ENCODE measurements at regions not wholly inside any gene's neighbourhood (a gene's known extent, or its start where the extent isn't known, plus 50 kb on each side); places are given as distances from the start of the nearest gene placed in this dataset.

DNA sequence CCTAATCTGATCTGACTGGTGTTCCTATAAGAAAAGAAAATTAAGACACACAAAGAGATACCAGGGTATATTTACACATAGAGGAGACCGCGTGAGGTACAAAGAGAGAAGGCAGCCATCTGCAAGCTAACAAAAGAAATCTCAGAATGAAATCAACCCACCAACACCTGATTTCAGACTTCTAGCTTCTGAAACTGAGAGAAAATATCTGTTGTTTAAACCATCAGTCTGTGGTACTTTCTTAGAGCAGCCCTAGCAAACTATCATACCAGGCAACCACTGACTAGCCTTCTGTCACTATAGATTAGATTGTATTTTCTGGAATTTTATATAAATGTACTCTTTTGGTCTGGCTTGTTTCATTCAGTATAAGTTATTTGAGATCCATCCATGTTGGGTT is 779.3 kb upstream of the ACO1 start:
- ChIA-PET POLR2A (no interaction called here), CTCF (no interaction called here)
- Histone ChIP-seq H3K36me3 (ENCODE audit: control insufficient read depth in 2 of 2, insufficient read depth in 1 of 2, low read length in 2 of 2) (no peaks in the 10 kb centered on the region), H3K9me3 (ENCODE audit: control insufficient read depth, insufficient read depth, low read depth, low read length) (no peaks in the 10 kb centered on the region), H3K4me3 (ENCODE audit: low read depth, low read length) (no peak overlapping the region), H3K4me1 (ENCODE audit: control insufficient read depth, insufficient read depth, low read length) (no peaks in the 10 kb centered on the region), H3K27ac (ENCODE audit: extremely low read depth, low read depth, low read length) (no peak overlapping the region)
- TF ChIP-seq ZNF549 (tag by site-specific recombination; IDR thresholded peaks at IDR 0.05): no peak
- TF ChIP-seq, protein P1, sequence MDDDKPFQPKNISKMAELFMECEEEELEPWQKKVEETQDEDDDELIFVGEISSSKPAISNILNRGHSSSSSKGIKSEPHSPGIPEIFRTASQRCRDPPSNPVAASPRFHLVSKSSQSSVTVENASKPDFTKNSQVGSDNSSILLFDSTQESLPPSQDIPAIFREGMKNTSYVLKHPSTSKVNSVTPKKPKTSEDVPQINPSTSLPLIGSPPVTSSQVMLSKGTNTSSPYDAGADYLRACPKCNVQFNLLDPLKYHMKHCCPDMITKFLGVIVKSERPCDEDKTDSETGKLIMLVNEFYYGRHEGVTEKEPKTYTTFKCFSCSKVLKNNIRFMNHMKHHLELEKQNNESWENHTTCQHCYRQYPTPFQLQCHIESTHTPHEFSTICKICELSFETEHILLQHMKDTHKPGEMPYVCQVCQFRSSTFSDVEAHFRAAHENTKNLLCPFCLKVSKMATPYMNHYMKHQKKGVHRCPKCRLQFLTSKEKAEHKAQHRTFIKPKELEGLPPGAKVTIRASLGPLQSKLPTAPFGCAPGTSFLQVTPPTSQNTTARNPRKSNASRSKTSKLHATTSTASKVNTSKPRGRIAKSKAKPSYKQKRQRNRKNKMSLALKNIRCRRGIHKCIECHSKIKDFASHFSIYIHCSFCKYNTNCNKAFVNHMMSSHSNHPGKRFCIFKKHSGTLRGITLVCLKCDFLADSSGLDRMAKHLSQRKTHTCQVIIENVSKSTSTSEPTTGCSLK (tag by site-specific recombination; IDR thresholded peaks at IDR 0.05): no peak
- no peak for TF ChIP-seq ZNF211 (tag by site-specific recombination; IDR thresholded peaks at IDR 0.05; ENCODE audit: low read depth)
- no peak for TF ChIP-seq ZNF157 (tag by site-specific recombination; IDR thresholded peaks at IDR 0.05)
- TF ChIP-seq, protein P2, sequence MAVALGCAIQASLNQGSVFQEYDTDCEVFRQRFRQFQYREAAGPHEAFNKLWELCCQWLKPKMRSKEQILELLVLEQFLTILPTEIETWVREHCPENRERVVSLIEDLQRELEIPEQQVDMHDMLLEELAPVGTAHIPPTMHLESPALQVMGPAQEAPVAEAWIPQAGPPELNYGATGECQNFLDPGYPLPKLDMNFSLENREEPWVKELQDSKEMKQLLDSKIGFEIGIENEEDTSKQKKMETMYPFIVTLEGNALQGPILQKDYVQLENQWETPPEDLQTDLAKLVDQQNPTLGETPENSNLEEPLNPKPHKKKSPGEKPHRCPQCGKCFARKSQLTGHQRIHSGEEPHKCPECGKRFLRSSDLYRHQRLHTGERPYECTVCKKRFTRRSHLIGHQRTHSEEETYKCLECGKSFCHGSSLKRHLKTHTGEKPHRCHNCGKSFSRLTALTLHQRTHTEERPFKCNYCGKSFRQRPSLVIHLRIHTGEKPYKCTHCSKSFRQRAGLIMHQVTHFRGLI (tag by site-specific recombination; IDR thresholded peaks at IDR 0.05): no peak
- TF ChIP-seq ZFHX2 (tag by site-specific recombination; conservative IDR thresholded peaks at IDR 0.05): no peak
- no peak for TF ChIP-seq MYNN (tag by site-specific recombination; IDR thresholded peaks at IDR 0.05; ENCODE audit: borderline replicate concordance)
- no peak for TF ChIP-seq ZFP3 (tag by site-specific recombination; IDR thresholded peaks at IDR 0.05; ENCODE audit: low read depth)
- no peak for TF ChIP-seq ZNF777 (tag by site-specific recombination; IDR thresholded peaks at IDR 0.05; ENCODE audit: borderline replicate concordance)

GRCh38 chr9:31606678-31607077 is 777.8 kb upstream of the ACO1 start:
- ChIA-PET CTCF (no interaction called here), POLR2A (no interaction called here)
- Histone ChIP-seq H3K4me1 (ENCODE audit: control insufficient read depth, insufficient read depth, low read length) (no peaks in the 10 kb centered on the region), H3K27ac (ENCODE audit: extremely low read depth, low read depth, low read length) (no peak overlapping the region), H3K9me3 (ENCODE audit: control insufficient read depth, insufficient read depth, low read depth, low read length) (no peaks in the 10 kb centered on the region), H3K36me3 (ENCODE audit: control insufficient read depth in 2 of 2, insufficient read depth in 1 of 2, low read length in 2 of 2) (no peaks in the 10 kb centered on the region), H3K4me3 (ENCODE audit: low read depth, low read length) (no peak overlapping the region)
- no peak for TF ChIP-seq ZNF366 (tag by site-specific recombination; conservative IDR thresholded peaks at IDR 0.05)
- TF ChIP-seq, protein P3, sequence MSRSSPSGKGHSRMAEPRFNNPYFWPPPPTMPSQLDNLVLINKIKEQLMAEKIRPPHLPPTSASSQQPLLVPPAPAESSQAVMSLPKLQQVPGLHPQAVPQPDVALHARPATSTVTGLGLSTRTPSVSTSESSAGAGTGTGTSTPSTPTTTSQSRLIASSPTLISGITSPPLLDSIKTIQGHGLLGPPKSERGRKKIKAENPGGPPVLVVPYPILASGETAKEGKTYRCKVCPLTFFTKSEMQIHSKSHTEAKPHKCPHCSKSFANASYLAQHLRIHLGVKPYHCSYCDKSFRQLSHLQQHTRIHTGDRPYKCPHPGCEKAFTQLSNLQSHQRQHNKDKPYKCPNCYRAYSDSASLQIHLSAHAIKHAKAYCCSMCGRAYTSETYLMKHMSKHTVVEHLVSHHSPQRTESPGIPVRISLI (tag by site-specific recombination; IDR thresholded peaks at IDR 0.05): no peak
- TF ChIP-seq ZBTB7A (tag by site-specific recombination; IDR thresholded peaks at IDR 0.05; ENCODE audit: low read depth): no peak
- TF ChIP-seq ZNF488 (tag by site-specific recombination; IDR thresholded peaks at IDR 0.05): no peak
- TF ChIP-seq, protein P4, sequence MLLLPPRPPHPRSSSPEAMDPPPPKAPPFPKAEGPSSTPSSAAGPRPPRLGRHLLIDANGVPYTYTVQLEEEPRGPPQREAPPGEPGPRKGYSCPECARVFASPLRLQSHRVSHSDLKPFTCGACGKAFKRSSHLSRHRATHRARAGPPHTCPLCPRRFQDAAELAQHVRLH (tag by site-specific recombination; IDR thresholded peaks at IDR 0.05): no peak
- no peak for TF ChIP-seq SALL2 (tag by site-specific recombination; IDR thresholded peaks at IDR 0.05; ENCODE audit: borderline replicate concordance)
- no peak for TF ChIP-seq ZIC2 (tag by site-specific recombination; IDR thresholded peaks at IDR 0.05)
- no peak for TF ChIP-seq ZNF335 (tag by site-specific recombination; conservative IDR thresholded peaks at IDR 0.05)
- TF ChIP-seq ZNF391 (tag by site-specific recombination; IDR thresholded peaks at IDR 0.05; ENCODE audit: borderline replicate concordance, low read depth): no peak
- TF ChIP-seq FEZF1 (tag by site-specific recombination; IDR thresholded peaks at IDR 0.05): no peak
- TF ChIP-seq OSR2 (tag by site-specific recombination; IDR thresholded peaks at IDR 0.05): no peak
- TF ChIP-seq ZSCAN30 (tag by site-specific recombination; IDR thresholded peaks at IDR 0.05): no peak
- TF ChIP-seq RBAK (tag by site-specific recombination; IDR thresholded peaks at IDR 0.05): no peak
- no peak for TF ChIP-seq ZNF555 (tag by site-specific recombination; conservative IDR thresholded peaks at IDR 0.05)

Measured in HEK293 (cell line).